Astrocyte (in vitro differentiated cells and primary cell): ENCODE measurements at regions not wholly inside any gene's neighbourhood (a gene's known extent, or its start where the extent isn't known, plus 50 kb on each side); places are given as distances from the start of the nearest gene placed in this dataset.

ENCODE experiments used
- DNase-seq: peaks from one replicate; pipeline ENCODE4 v3.0.0-alpha.2; 2010; ENCODE audit warnings: low read depth
- FAIRE-seq: peaks from 2 replicates; lab custom pipeline; 2011; peaks lifted over from hg19 to GRCh38; lab: Jason Lieb, UNC
- H2AFZ ChIP-seq: 2 replicates; pipeline ENCODE4 v1.6.0; 2012; ENCODE audit warnings: low read depth, low read length, inconsistent platforms
- H3K27ac ChIP-seq: 2 replicates; pipeline ENCODE4 v1.5.1; 2011; ENCODE audit warnings: low read depth, low read length, inconsistent platforms
- H3K27me3 ChIP-seq: 2 replicates; pipeline ENCODE4 v1.6.0; 2011; ENCODE audit warnings: low read length, inconsistent platforms; ENCODE audit not compliant: insufficient read depth
- H3K36me3 ChIP-seq: 2 replicates; pipeline ENCODE4 v1.5.1; 2011; ENCODE audit warnings: low read length, inconsistent platforms; ENCODE audit not compliant: insufficient read depth
- H3K4me1 ChIP-seq: 2 replicates; pipeline ENCODE4 v1.5.1; 2011; ENCODE audit warnings: low read length, inconsistent platforms; ENCODE audit not compliant: insufficient read depth
- H3K4me2 ChIP-seq: 2 replicates; pipeline ENCODE4 v1.6.0; 2012; ENCODE audit warnings: low read length, inconsistent platforms
- H3K4me3 ChIP-seq: 2 replicates; pipeline ENCODE4 v1.5.1; 2011; ENCODE audit warnings: low read depth, mild to moderate bottlenecking, low read length, inconsistent platforms; ENCODE audit not compliant: insufficient read depth
- H3K79me2 ChIP-seq: 2 replicates; pipeline ENCODE4 v1.6.0; 2012; ENCODE audit warnings: mild to moderate bottlenecking, low read length, inconsistent platforms; ENCODE audit not compliant: insufficient read depth
- H3K9ac ChIP-seq: 2 replicates; pipeline ENCODE4 v1.6.0; 2012; ENCODE audit warnings: mild to moderate bottlenecking, low read length, inconsistent platforms
- H3K9me3 ChIP-seq: 2 replicates; pipeline ENCODE4 v1.5.1; 2012; ENCODE audit warnings: low read depth, mild to moderate bottlenecking, low read length, inconsistent platforms; ENCODE audit not compliant: insufficient read depth
- H4K20me1 ChIP-seq: 2 replicates; pipeline ENCODE4 v1.6.0; 2012; ENCODE audit warnings: low read length, inconsistent platforms; ENCODE audit not compliant: insufficient read depth
- H3K27ac Mint-ChIP-seq: one replicate; pipeline ENCODE4 v1.8.0; 2021; ENCODE audit warnings: mild to moderate bottlenecking, mixed read lengths; ENCODE audit not compliant: unreplicated experiment
- H3K27me3 Mint-ChIP-seq: one replicate; pipeline ENCODE4 v1.8.0; 2021; ENCODE audit warnings: low read depth, mixed read lengths; ENCODE audit not compliant: unreplicated experiment
- H3K36me3 Mint-ChIP-seq: one replicate; pipeline ENCODE4 v1.8.0; 2021; ENCODE audit warnings: low read depth, mixed read lengths; ENCODE audit not compliant: unreplicated experiment
- H3K4me1 Mint-ChIP-seq: one replicate; pipeline ENCODE4 v1.8.0; 2021; ENCODE audit warnings: low read depth, mixed read lengths; ENCODE audit not compliant: unreplicated experiment
- H3K4me3 Mint-ChIP-seq: one replicate; pipeline ENCODE4 v1.8.0; 2021; ENCODE audit warnings: mild to moderate bottlenecking, moderate library complexity, mixed read lengths; ENCODE audit not compliant: unreplicated experiment
- H3K9me3 Mint-ChIP-seq: one replicate; pipeline ENCODE4 v1.8.0; 2021; ENCODE audit warnings: mild to moderate bottlenecking, mixed read lengths; ENCODE audit not compliant: unreplicated experiment
- EZH2 ChIP-seq: IDR thresholded peaks from 2 replicates; pipeline ENCODE4 v1.6.1; 2012; ENCODE audit warnings: mild to moderate bottlenecking, low read length, inconsistent platforms; ENCODE audit not compliant: insufficient read depth
- TF ChIP-seq, protein P1 (sequence below): IDR thresholded peaks from 2 replicates; pipeline ENCODE4 v1.5.1; 2011; ENCODE audit warnings: low read depth, mild to moderate bottlenecking, inconsistent platforms, low read length, moderate library complexity; ENCODE audit not compliant: insufficient read depth

DNA sequence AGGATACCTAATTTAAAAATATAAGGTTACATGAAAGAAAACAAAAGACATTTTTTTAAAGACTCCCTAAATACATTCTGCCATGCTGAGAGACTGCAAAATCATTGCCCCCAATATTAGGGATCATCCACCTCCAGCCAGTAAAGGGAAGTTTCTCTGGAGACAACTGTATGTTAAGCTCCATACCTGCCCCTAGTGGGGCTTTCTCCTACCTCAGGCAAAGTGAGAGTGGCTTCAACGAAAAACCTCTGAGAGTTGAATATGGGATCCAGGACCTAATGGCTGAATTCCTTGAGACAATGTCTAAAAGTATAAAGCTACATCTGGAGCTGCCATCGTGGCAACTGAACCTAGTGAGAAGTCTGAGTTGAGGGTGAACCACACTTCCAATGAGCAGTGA, 248.1 kb upstream of the FIGN start:
- no peaks in the 10 kb centered on the region for H3K36me3 Mint-ChIP-seq
- H4K20me1 ChIP-seq, result no peaks in the 10 kb centered on the region
- no peak overlapping the region for H3K4me3 Mint-ChIP-seq
- no peak for FAIRE-seq
- H3K4me1 Mint-ChIP-seq, result no peaks in the 10 kb centered on the region
- no peak for DNase-seq
- H3K27me3 Mint-ChIP-seq, result no peaks in the 10 kb centered on the region
- H3K27me3 ChIP-seq, result no peaks in the 10 kb centered on the region
- no peaks in the 10 kb centered on the region for H3K4me1 ChIP-seq
- no peaks in the 10 kb centered on the region for H3K9me3 Mint-ChIP-seq
- no peaks in the 10 kb centered on the region for H3K79me2 ChIP-seq
- H3K36me3 ChIP-seq, result no peaks in the 10 kb centered on the region
- H3K27ac ChIP-seq, result no peak overlapping the region
- H2AFZ ChIP-seq, result no peak overlapping the region
- no peak for TF ChIP-seq EZH2
- TF ChIP-seq, protein P1, sequence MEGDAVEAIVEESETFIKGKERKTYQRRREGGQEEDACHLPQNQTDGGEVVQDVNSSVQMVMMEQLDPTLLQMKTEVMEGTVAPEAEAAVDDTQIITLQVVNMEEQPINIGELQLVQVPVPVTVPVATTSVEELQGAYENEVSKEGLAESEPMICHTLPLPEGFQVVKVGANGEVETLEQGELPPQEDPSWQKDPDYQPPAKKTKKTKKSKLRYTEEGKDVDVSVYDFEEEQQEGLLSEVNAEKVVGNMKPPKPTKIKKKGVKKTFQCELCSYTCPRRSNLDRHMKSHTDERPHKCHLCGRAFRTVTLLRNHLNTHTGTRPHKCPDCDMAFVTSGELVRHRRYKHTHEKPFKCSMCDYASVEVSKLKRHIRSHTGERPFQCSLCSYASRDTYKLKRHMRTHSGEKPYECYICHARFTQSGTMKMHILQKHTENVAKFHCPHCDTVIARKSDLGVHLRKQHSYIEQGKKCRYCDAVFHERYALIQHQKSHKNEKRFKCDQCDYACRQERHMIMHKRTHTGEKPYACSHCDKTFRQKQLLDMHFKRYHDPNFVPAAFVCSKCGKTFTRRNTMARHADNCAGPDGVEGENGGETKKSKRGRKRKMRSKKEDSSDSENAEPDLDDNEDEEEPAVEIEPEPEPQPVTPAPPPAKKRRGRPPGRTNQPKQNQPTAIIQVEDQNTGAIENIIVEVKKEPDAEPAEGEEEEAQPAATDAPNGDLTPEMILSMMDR, result no peak
- no peak overlapping the region for H3K4me2 ChIP-seq
- H3K9ac ChIP-seq, result no peak overlapping the region
- no peaks in the 10 kb centered on the region for H3K9me3 ChIP-seq
- no peak overlapping the region for H3K4me3 ChIP-seq
- no peak overlapping the region for H3K27ac Mint-ChIP-seq

DNA sequence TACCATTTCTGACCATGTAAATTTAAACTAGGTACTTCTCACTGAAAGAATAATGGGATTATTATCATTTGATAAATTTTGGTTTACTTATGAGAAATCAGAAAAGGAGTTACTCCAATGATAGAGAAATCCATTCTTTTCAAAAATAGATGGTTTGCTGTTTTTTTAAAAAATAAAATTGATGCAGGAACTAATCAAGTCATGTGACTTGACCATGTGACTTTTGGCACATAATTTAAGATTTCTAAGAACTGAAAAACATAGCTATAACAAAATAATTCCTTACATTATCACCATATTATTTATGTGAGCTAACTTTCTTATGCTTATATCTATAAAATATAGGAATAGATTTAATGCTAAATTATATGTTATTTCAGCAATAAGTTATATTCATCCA, 247.1 kb upstream of the FIGN start:
- H3K27me3 Mint-ChIP-seq, result no peaks in the 10 kb centered on the region
- no peak for DNase-seq

DNA sequence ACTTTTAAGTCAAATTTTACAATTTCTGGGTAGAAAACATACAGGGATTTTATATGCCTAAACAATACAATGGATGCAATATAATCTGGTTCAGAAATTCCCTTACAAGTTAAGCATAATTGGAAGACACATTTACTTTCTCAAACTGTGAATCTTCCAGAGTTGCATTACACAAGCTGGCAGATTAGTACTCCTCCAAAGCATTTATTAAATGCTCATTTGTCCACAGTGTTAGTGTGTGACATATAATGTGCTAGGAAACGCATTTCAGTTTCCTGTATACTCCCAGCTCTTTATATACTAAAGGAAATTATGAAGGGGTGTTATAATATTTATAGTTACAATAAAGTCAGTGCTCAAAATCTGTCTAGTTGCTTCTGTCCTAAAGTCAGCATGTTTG, 239.0 kb upstream of the FIGN start:
- no peaks in the 10 kb centered on the region for H3K27me3 Mint-ChIP-seq
- Histone ChIP-seq H3K4me1 (no peaks in the 10 kb centered on the region), H3K4me2 (no peak overlapping the region), H2AFZ (no peak overlapping the region), H3K27ac (no peak overlapping the region), H3K36me3 (no peaks in the 10 kb centered on the region), H3K27me3 (no peaks in the 10 kb centered on the region), H4K20me1 (no peaks in the 10 kb centered on the region), H3K79me2 (no peaks in the 10 kb centered on the region), H3K9ac (no peak overlapping the region), H3K9me3 (no peaks in the 10 kb centered on the region), H3K4me3 (no peak overlapping the region)
- no peak overlapping the region for H3K27ac Mint-ChIP-seq
- FAIRE-seq, result no peak
- H3K4me1 Mint-ChIP-seq, result no peaks in the 10 kb centered on the region
- no peak overlapping the region for H3K4me3 Mint-ChIP-seq
- H3K36me3 Mint-ChIP-seq, result no peaks in the 10 kb centered on the region
- H3K9me3 Mint-ChIP-seq, result no peaks in the 10 kb centered on the region
- DNase-seq, result no peak
- TF ChIP-seq EZH2, result no peak
- TF ChIP-seq, protein P1, result no peak

More for the DNA sequence above, 247.1 kb upstream of the FIGN start:
- no peaks in the 10 kb centered on the region for H4K20me1 ChIP-seq
- H3K9ac ChIP-seq, result no peak overlapping the region
- H3K27ac ChIP-seq, result no peak overlapping the region
- no peaks in the 10 kb centered on the region for H3K4me1 ChIP-seq
- H3K4me1 Mint-ChIP-seq, result no peaks in the 10 kb centered on the region
- no peak for FAIRE-seq
- H3K4me3 Mint-ChIP-seq, result no peak overlapping the region
- H3K4me2 ChIP-seq, result no peak overlapping the region
- no peaks in the 10 kb centered on the region for H3K9me3 Mint-ChIP-seq
- H3K27ac Mint-ChIP-seq, result no peak overlapping the region
- no peaks in the 10 kb centered on the region for H3K27me3 ChIP-seq
- no peaks in the 10 kb centered on the region for H3K36me3 ChIP-seq
- no peak overlapping the region for H3K4me3 ChIP-seq
- H3K79me2 ChIP-seq, result no peaks in the 10 kb centered on the region
- no peaks in the 10 kb centered on the region for H3K9me3 ChIP-seq
- no peak overlapping the region for H2AFZ ChIP-seq
- H3K36me3 Mint-ChIP-seq, result no peaks in the 10 kb centered on the region
- TF ChIP-seq, protein P1, result no peak
- no peak for TF ChIP-seq EZH2
